ENCODE measurements at regions not wholly inside any gene's neighbourhood (a gene's known extent, or its start where the extent isn't known, plus 50 kb on each side); places are given as distances from the start of the nearest gene placed in this dataset.

GRCh38 chr18:52045946-52046675, 293.9 kb upstream of the DCC start:
- no peak overlapping the region for H3K4me3 ChIP-seq (ENCODE audit: low read length)
- DNase-seq: no peak
- H3K27ac ChIP-seq (ENCODE audit: low read depth, low read length): no peak overlapping the region
- H3K36me3 Mint-ChIP-seq: no peaks in the 10 kb centered on the region
- no peak overlapping the region for H3K27ac Mint-ChIP-seq
- no peaks in the 10 kb centered on the region for H3K36me3 ChIP-seq (ENCODE audit: control insufficient read depth in 2 of 3, insufficient read depth in 3 of 3, low read length in 3 of 3)
- ATAC-seq: no peak
- H3K27me3 Mint-ChIP-seq: no peaks in the 10 kb centered on the region
- no peaks in the 10 kb centered on the region for H3K9me3 ChIP-seq (ENCODE audit: control insufficient read depth in 2 of 3, low read length in 3 of 3)
- intact Hi-C loops (cut with micrococcal nuclease): no loop called here
- H3K4me3 Mint-ChIP-seq: no peak overlapping the region
- no peaks in the 10 kb centered on the region for H3K27me3 ChIP-seq (ENCODE audit: control insufficient read depth in 2 of 2, insufficient read depth in 2 of 2, low read length in 2 of 2)
- no peaks in the 10 kb centered on the region for H3K4me1 ChIP-seq (ENCODE audit: control insufficient read depth in 2 of 2, insufficient read depth in 2 of 2, low read length in 2 of 2)
- no peaks in the 10 kb centered on the region for H3K4me1 Mint-ChIP-seq
- H3K9me3 Mint-ChIP-seq: peaks cover 0 to 10% (median 5%) of the 10 kb centered on the region in 11 donors
- ChIA-PET POLR2A (no interaction called here), CTCF (interaction anchor here (1.1 kb wide), 1 partner anchor 12 kb away, joined by 3 read pairs; no protein-coding TSS in a partner anchor)

GRCh38 chr18:52046842-52047241, 293.2 kb upstream of the DCC start:
- Histone ChIP-seq H3K9me3 (ENCODE audit: control insufficient read depth in 2 of 3, low read length in 3 of 3) (no peaks in the 10 kb centered on the region), H3K36me3 (ENCODE audit: control insufficient read depth in 2 of 3, insufficient read depth in 3 of 3, low read length in 3 of 3) (no peaks in the 10 kb centered on the region), H3K27me3 (ENCODE audit: control insufficient read depth in 2 of 2, insufficient read depth in 2 of 2, low read length in 2 of 2) (no peaks in the 10 kb centered on the region), H3K4me1 (ENCODE audit: control insufficient read depth in 2 of 2, insufficient read depth in 2 of 2, low read length in 2 of 2) (no peaks in the 10 kb centered on the region), H3K27ac (ENCODE audit: low read depth, low read length) (no peak overlapping the region), H3K4me3 (ENCODE audit: low read length) (no peak overlapping the region)
- Mint-ChIP-seq H3K27me3 (no peaks in the 10 kb centered on the region), H3K9me3 (peaks cover 0 to 10% (median 5%) of the 10 kb centered on the region in 11 donors), H3K4me3 (no peak overlapping the region), H3K36me3 (no peaks in the 10 kb centered on the region), H3K4me1 (no peaks in the 10 kb centered on the region), H3K27ac (no peak overlapping the region)
- ChIA-PET POLR2A (no interaction called here), CTCF (no interaction called here)
- DNase-seq: no peak
- intact Hi-C loops (cut with micrococcal nuclease): no loop called here
- no peak for ATAC-seq

- Mint-ChIP-seq H3K4me3 (no peak overlapping the region), H3K9me3 (peaks cover 0 to 11% (median 6%) of the 10 kb centered on the region in 11 donors), H3K27ac (no peak overlapping the region), H3K4me1 (no peaks in the 10 kb centered on the region), H3K27me3 (no peaks in the 10 kb centered on the region), H3K36me3 (no peaks in the 10 kb centered on the region)
- H3K4me1 ChIP-seq (ENCODE audit: control insufficient read depth in 2 of 2, insufficient read depth in 2 of 2, low read length in 2 of 2): no peaks in the 10 kb centered on the region
- POLR2A ChIA-PET: no interaction called here
- no peak for ATAC-seq
- H3K27me3 ChIP-seq (ENCODE audit: control insufficient read depth in 2 of 2, insufficient read depth in 2 of 2, low read length in 2 of 2): no peaks in the 10 kb centered on the region
- no peaks in the 10 kb centered on the region for H3K36me3 ChIP-seq (ENCODE audit: control insufficient read depth in 2 of 3, insufficient read depth in 3 of 3, low read length in 3 of 3)
- no peak overlapping the region for H3K4me3 ChIP-seq (ENCODE audit: low read length)
- intact Hi-C loops (cut with micrococcal nuclease): no loop called here
- no peak for DNase-seq
- CTCF ChIA-PET: no interaction called here
- no peaks in the 10 kb centered on the region for H3K9me3 ChIP-seq (ENCODE audit: control insufficient read depth in 2 of 3, low read length in 3 of 3)
- no peak overlapping the region for H3K27ac ChIP-seq (ENCODE audit: low read depth, low read length)
Observed at GRCh38 chr18:52054324-52054723, 285.7 kb upstream of the DCC start.

GRCh38 chr18:52060607-52061304, 279.2 kb upstream of the DCC start:
- Histone ChIP-seq H3K4me3 (ENCODE audit: low read length) (no peak overlapping the region), H3K36me3 (ENCODE audit: control insufficient read depth in 2 of 3, insufficient read depth in 3 of 3, low read length in 3 of 3) (no peaks in the 10 kb centered on the region), H3K27me3 (ENCODE audit: control insufficient read depth in 2 of 2, insufficient read depth in 2 of 2, low read length in 2 of 2) (no peaks in the 10 kb centered on the region), H3K4me1 (ENCODE audit: control insufficient read depth in 2 of 2, insufficient read depth in 2 of 2, low read length in 2 of 2) (no peaks in the 10 kb centered on the region), H3K9me3 (ENCODE audit: control insufficient read depth in 2 of 3, low read length in 3 of 3) (no peaks in the 10 kb centered on the region), H3K27ac (ENCODE audit: low read depth, low read length) (no peak overlapping the region)
- ChIA-PET POLR2A (no interaction called here), CTCF (no interaction called here)
- Mint-ChIP-seq H3K27ac (no peak overlapping the region), H3K9me3 (peaks cover 0 to 21% (median 6%) of the 10 kb centered on the region in 11 donors), H3K4me3 (no peak overlapping the region), H3K27me3 (no peaks in the 10 kb centered on the region), H3K36me3 (no peaks in the 10 kb centered on the region), H3K4me1 (no peaks in the 10 kb centered on the region)
- DNase-seq (no peak), ATAC-seq (no peak)
- intact Hi-C loops (cut with micrococcal nuclease): loop anchor here in 1 of 2 donors (5.0 kb wide), 1 partner anchor 33 kb away; no protein-coding TSS in a partner anchor

GRCh38 chr18:52063923-52064322, 276.1 kb upstream of the DCC start:
- no peaks in the 10 kb centered on the region for H3K27me3 Mint-ChIP-seq
- H3K27me3 ChIP-seq (ENCODE audit: control insufficient read depth in 2 of 2, insufficient read depth in 2 of 2, low read length in 2 of 2): no peaks in the 10 kb centered on the region
- H3K4me1 ChIP-seq (ENCODE audit: control insufficient read depth in 2 of 2, insufficient read depth in 2 of 2, low read length in 2 of 2): no peaks in the 10 kb centered on the region
- H3K27ac ChIP-seq (ENCODE audit: low read depth, low read length): no peak overlapping the region
- H3K36me3 Mint-ChIP-seq: no peaks in the 10 kb centered on the region
- H3K4me3 Mint-ChIP-seq: no peak overlapping the region
- ATAC-seq (no peak), DNase-seq (no peak)
- H3K27ac Mint-ChIP-seq: no peak overlapping the region
- intact Hi-C loops (cut with micrococcal nuclease): loop anchor here in 1 of 2 donors (5.0 kb wide), 1 partner anchor 37 kb away; no protein-coding TSS in a partner anchor
- H3K9me3 ChIP-seq (ENCODE audit: control insufficient read depth in 2 of 3, low read length in 3 of 3): no peaks in the 10 kb centered on the region
- peaks cover 3 to 28% (median 7%) of the 10 kb centered on the region in 11 donors for H3K9me3 Mint-ChIP-seq
- ChIA-PET POLR2A (no interaction called here), CTCF (no interaction called here)
- no peaks in the 10 kb centered on the region for H3K4me1 Mint-ChIP-seq
- no peak overlapping the region for H3K4me3 ChIP-seq (ENCODE audit: low read length)
- no peaks in the 10 kb centered on the region for H3K36me3 ChIP-seq (ENCODE audit: control insufficient read depth in 2 of 3, insufficient read depth in 3 of 3, low read length in 3 of 3)

GRCh38 chr18:52069201-52069600, 270.8 kb upstream of the DCC start:
- Histone ChIP-seq H3K9me3 (ENCODE audit: control insufficient read depth in 2 of 3, low read length in 3 of 3) (no peaks in the 10 kb centered on the region), H3K27me3 (ENCODE audit: control insufficient read depth in 2 of 2, insufficient read depth in 2 of 2, low read length in 2 of 2) (no peaks in the 10 kb centered on the region), H3K36me3 (ENCODE audit: control insufficient read depth in 2 of 3, insufficient read depth in 3 of 3, low read length in 3 of 3) (no peaks in the 10 kb centered on the region), H3K4me3 (ENCODE audit: low read length) (no peak overlapping the region), H3K4me1 (ENCODE audit: control insufficient read depth in 2 of 2, insufficient read depth in 2 of 2, low read length in 2 of 2) (no peaks in the 10 kb centered on the region), H3K27ac (ENCODE audit: low read depth, low read length) (no peak overlapping the region)
- ChIA-PET CTCF (no interaction called here), POLR2A (no interaction called here)
- Mint-ChIP-seq H3K4me1 (no peaks in the 10 kb centered on the region), H3K9me3 (peaks cover 3 to 28% (median 9%) of the 10 kb centered on the region in 11 donors), H3K27ac (no peak overlapping the region), H3K36me3 (no peaks in the 10 kb centered on the region), H3K4me3 (no peak overlapping the region), H3K27me3 (no peaks in the 10 kb centered on the region)
- DNase-seq (no peak), ATAC-seq (no peak)
- intact Hi-C loops (cut with micrococcal nuclease): no loop called here

- Mint-ChIP-seq H3K4me1 (no peaks in the 10 kb centered on the region), H3K9me3 (peaks cover 2 to 33% (median 9%) of the 10 kb centered on the region in 11 donors), H3K36me3 (no peaks in the 10 kb centered on the region), H3K27me3 (no peaks in the 10 kb centered on the region), H3K27ac (no peak overlapping the region), H3K4me3 (no peak overlapping the region)
- Histone ChIP-seq H3K27ac (ENCODE audit: low read depth, low read length) (no peak overlapping the region), H3K9me3 (ENCODE audit: control insufficient read depth in 2 of 3, low read length in 3 of 3) (no peaks in the 10 kb centered on the region), H3K27me3 (ENCODE audit: control insufficient read depth in 2 of 2, insufficient read depth in 2 of 2, low read length in 2 of 2) (no peaks in the 10 kb centered on the region), H3K36me3 (ENCODE audit: control insufficient read depth in 2 of 3, insufficient read depth in 3 of 3, low read length in 3 of 3) (no peaks in the 10 kb centered on the region), H3K4me3 (ENCODE audit: low read length) (no peak overlapping the region), H3K4me1 (ENCODE audit: control insufficient read depth in 2 of 2, insufficient read depth in 2 of 2, low read length in 2 of 2) (no peaks in the 10 kb centered on the region)
- CTCF ChIA-PET: no interaction called here
- POLR2A ChIA-PET: no interaction called here
- no peak for ATAC-seq
- DNase-seq: no peak
- intact Hi-C loops (cut with micrococcal nuclease): no loop called here
Observed at GRCh38 chr18:52070291-52070756, 269.7 kb upstream of the DCC start.
